ENCODE measurements at regions not wholly inside any gene's neighbourhood (a gene's known extent, or its start where the extent isn't known, plus 50 kb on each side); places are given as distances from the start of the nearest gene placed in this dataset.
"Not testable (repeated sequence)": the region's sequence is repeated elsewhere in the genome, so short reads cannot be mapped to it uniquely, and the experiment has no call there.

- Histone ChIP-seq H3K9ac (ENCODE audit: low read length) (no peak overlapping the region), H3K36me3 (ENCODE audit: insufficient read depth, low read length) (no peaks in the 10 kb centered on the region), H4K20me1 (ENCODE audit: insufficient read depth, low read length) (no peaks in the 10 kb centered on the region), H3K4me1 (ENCODE audit: insufficient read depth, low read length) (no peaks in the 10 kb centered on the region), H3K79me2 (ENCODE audit: insufficient read depth, low read length) (no peaks in the 10 kb centered on the region), H3K9me3 (ENCODE audit: insufficient read depth, low read depth, low read length) (no peaks in the 10 kb centered on the region), H2AFZ (ENCODE audit: low read depth, low read length) (no peak overlapping the region), H3K27me3 (ENCODE audit: insufficient read depth, low read length) (no peaks in the 10 kb centered on the region), H3K4me3 (ENCODE audit: insufficient read depth, low read depth, low read length) (no peak overlapping the region), H3K4me2 (ENCODE audit: low read length) (no peak overlapping the region), H3K27ac (ENCODE audit: low read depth, low read length) (no peak overlapping the region)
- Mint-ChIP-seq H3K4me1 (ENCODE audit: low read depth, unreplicated experiment) (peaks cover 6% of the 10 kb centered on the region), H3K27me3 (ENCODE audit: low read depth, unreplicated experiment) (no peaks in the 10 kb centered on the region), H3K36me3 (ENCODE audit: low read depth, unreplicated experiment) (no peaks in the 10 kb centered on the region), H3K4me3 (ENCODE audit: unreplicated experiment) (no peak overlapping the region), H3K9me3 (ENCODE audit: unreplicated experiment) (peaks cover 15% of the 10 kb centered on the region), H3K27ac (ENCODE audit: unreplicated experiment) (no peak overlapping the region)
- TF ChIP-seq EZH2 (IDR thresholded peaks at IDR 0.05; ENCODE audit: insufficient read depth, low read length) (no peak), CTCF (IDR thresholded peaks at IDR 0.05; ENCODE audit: insufficient read depth, low read depth, low read length) (no peak)
- DNase-seq (ENCODE audit: low read depth) (no peak), FAIRE-seq (no peak)
Measured at GRCh38 chr7:138194567-138194966, 118.3 kb downstream of the AKR1D1 start.

- H3K27me3 Mint-ChIP-seq (ENCODE audit: low read depth, unreplicated experiment): no peaks in the 10 kb centered on the region
- H3K36me3 Mint-ChIP-seq (ENCODE audit: low read depth, unreplicated experiment): no peaks in the 10 kb centered on the region
- peaks cover 6% of the 10 kb centered on the region for H3K4me1 Mint-ChIP-seq (ENCODE audit: low read depth, unreplicated experiment)
- DNase-seq (ENCODE audit: low read depth): no peak
- Histone ChIP-seq H3K27me3 (ENCODE audit: insufficient read depth, low read length) (no peaks in the 10 kb centered on the region), H3K4me2 (ENCODE audit: low read length) (no peak overlapping the region), H2AFZ (ENCODE audit: low read depth, low read length) (no peak overlapping the region), H4K20me1 (ENCODE audit: insufficient read depth, low read length) (no peaks in the 10 kb centered on the region), H3K9me3 (ENCODE audit: insufficient read depth, low read depth, low read length) (no peaks in the 10 kb centered on the region), H3K36me3 (ENCODE audit: insufficient read depth, low read length) (no peaks in the 10 kb centered on the region), H3K4me1 (ENCODE audit: insufficient read depth, low read length) (no peaks in the 10 kb centered on the region), H3K9ac (ENCODE audit: low read length) (no peak overlapping the region), H3K4me3 (ENCODE audit: insufficient read depth, low read depth, low read length) (no peak overlapping the region), H3K79me2 (ENCODE audit: insufficient read depth, low read length) (no peaks in the 10 kb centered on the region), H3K27ac (ENCODE audit: low read depth, low read length) (no peak overlapping the region)
- no peak overlapping the region for H3K27ac Mint-ChIP-seq (ENCODE audit: unreplicated experiment)
- TF ChIP-seq EZH2 (IDR thresholded peaks at IDR 0.05; ENCODE audit: insufficient read depth, low read length): no peak
- TF ChIP-seq CTCF (IDR thresholded peaks at IDR 0.05; ENCODE audit: insufficient read depth, low read depth, low read length): no peak
- peaks cover 15% of the 10 kb centered on the region for H3K9me3 Mint-ChIP-seq (ENCODE audit: unreplicated experiment)
- no peak for FAIRE-seq
- no peak overlapping the region for H3K4me3 Mint-ChIP-seq (ENCODE audit: unreplicated experiment)
Measured at GRCh38 chr7:138195151-138195571, 118.9 kb downstream of the AKR1D1 start.

GRCh38 chr7:138196503-138196946 lies 120.3 kb downstream of the AKR1D1 start:
- not testable (repeated sequence) for H3K36me3 Mint-ChIP-seq (ENCODE audit: low read depth, unreplicated experiment); H3K4me1 Mint-ChIP-seq (ENCODE audit: low read depth, unreplicated experiment); H3K27me3 ChIP-seq (ENCODE audit: insufficient read depth, low read length); H2AFZ ChIP-seq (ENCODE audit: low read depth, low read length); H3K27ac Mint-ChIP-seq (ENCODE audit: unreplicated experiment); DNase-seq (ENCODE audit: low read depth); H3K27ac ChIP-seq (ENCODE audit: low read depth, low read length); H3K27me3 Mint-ChIP-seq (ENCODE audit: low read depth, unreplicated experiment); H4K20me1 ChIP-seq (ENCODE audit: insufficient read depth, low read length); H3K4me1 ChIP-seq (ENCODE audit: insufficient read depth, low read length); H3K4me3 ChIP-seq (ENCODE audit: insufficient read depth, low read depth, low read length); H3K79me2 ChIP-seq (ENCODE audit: insufficient read depth, low read length); FAIRE-seq; H3K36me3 ChIP-seq (ENCODE audit: insufficient read depth, low read length); H3K4me2 ChIP-seq (ENCODE audit: low read length); H3K4me3 Mint-ChIP-seq (ENCODE audit: unreplicated experiment); H3K9ac ChIP-seq (ENCODE audit: low read length); H3K9me3 ChIP-seq (ENCODE audit: insufficient read depth, low read depth, low read length)
- H3K9me3 Mint-ChIP-seq (ENCODE audit: unreplicated experiment): peaks cover 11% of the 10 kb centered on the region

Data from astrocyte (in vitro differentiated cells and primary cell).